GM12865 (cell line): ENCODE measurements at regions not wholly inside any gene's neighbourhood (a gene's known extent, or its start where the extent isn't known, plus 50 kb on each side); places are given as distances from the start of the nearest gene placed in this dataset.
"Not testable (repeated sequence)": the region's sequence is repeated elsewhere in the genome, so short reads cannot be mapped to it uniquely, and the experiment has no call there.

Experiments
- DNase-seq: peaks from one replicate; pipeline ENCODE4 v3.0.0; 2010; ENCODE audit warnings: low read depth
- H3K4me3 ChIP-seq: 2 replicates; pipeline ENCODE4 v1.5.1; 2011; ENCODE audit warnings: mild to moderate bottlenecking, low read depth, low read length, control low read depth
- CTCF ChIP-seq: IDR thresholded peaks from 2 replicates; pipeline ENCODE4 v1.5.1; 2011; ENCODE audit warnings: low read length, control low read depth, low read depth, inconsistent platforms; ENCODE audit not compliant: insufficient read depth; ENCODE audit errors: missing control alignments

GRCh38 chr4:64712590-64712989 lies 303.3 kb upstream of the TECRL start:
- no peak for TF ChIP-seq CTCF
- DNase-seq: no peak
- H3K4me3 ChIP-seq: no peak overlapping the region

- no peak overlapping the region for H3K4me3 ChIP-seq
- DNase-seq: no peak
- TF ChIP-seq CTCF: no peak
These were observed 296.7 kb upstream of the TECRL start for GRCh38 chr4:64705989-64706388.

- no peak for TF ChIP-seq CTCF
- no peak for DNase-seq
- H3K4me3 ChIP-seq: no peak overlapping the region
These were observed 288.9 kb upstream of the TECRL start for GRCh38 chr4:64698171-64698570.

- no peak overlapping the region for H3K4me3 ChIP-seq
- TF ChIP-seq CTCF: no peak
- no peak for DNase-seq
These were observed 273.7 kb upstream of the TECRL start for GRCh38 chr4:64682946-64683345.

GRCh38 chr4:64682481-64682880 lies 273.2 kb upstream of the TECRL start:
- DNase-seq: no peak
- no peak for TF ChIP-seq CTCF
- no peak overlapping the region for H3K4me3 ChIP-seq

- DNase-seq, H3K4me3 ChIP-seq: not testable (repeated sequence)
These were observed 263.9 kb upstream of the TECRL start for GRCh38 chr4:64673121-64673520.

GRCh38 chr4:64670647-64671046 lies 261.4 kb upstream of the TECRL start:
- no peak overlapping the region for H3K4me3 ChIP-seq
- DNase-seq: no peak
- no peak for TF ChIP-seq CTCF

GRCh38 chr4:64643841-64644240 lies 234.6 kb upstream of the TECRL start:
- no peak for TF ChIP-seq CTCF
- DNase-seq: no peak
- H3K4me3 ChIP-seq: no peak overlapping the region
